ENCODE measurements at regions not wholly inside any gene's neighbourhood (a gene's known extent, or its start where the extent isn't known, plus 50 kb on each side); places are given as distances from the start of the nearest gene placed in this dataset.

- no peak for DNase-seq (ENCODE audit: extremely low read depth, low read depth)
- no peak overlapping the region for H3K4me3 ChIP-seq (replicated peaks; ENCODE audit: low read depth, low read length)
- no peak for TF ChIP-seq CTCF (IDR thresholded peaks at IDR 0.05; ENCODE audit: low read depth, low read length, missing control alignments)
These were observed 51.3 kb upstream of the ITPRID1 start for GRCh38 chr7:31462636-31463035.

Data from HFF-Myc (cell line).